Fibroblast of peridontal ligament (primary cell): ENCODE measurements at regions not wholly inside any gene's neighbourhood (a gene's known extent, or its start where the extent isn't known, plus 50 kb on each side); places are given as distances from the start of the nearest gene placed in this dataset.
"Not testable (repeated sequence)": the region's sequence is repeated elsewhere in the genome, so short reads cannot be mapped to it uniquely, and the experiment has no call there.

ENCODE experiments used
- DNase-seq: peaks from one replicate; pipeline ENCODE4 v3.0.0-alpha.2; 2010; ENCODE audit errors: extremely low read depth

GRCh38 chr16:51981725-51982124 lies 565.2 kb downstream of the TOX3 start:
- DNase-seq: no peak

- DNase-seq: not testable (repeated sequence)
Observed at GRCh38 chr16:51977506-51977905, 569.4 kb downstream of the TOX3 start.

DNA sequence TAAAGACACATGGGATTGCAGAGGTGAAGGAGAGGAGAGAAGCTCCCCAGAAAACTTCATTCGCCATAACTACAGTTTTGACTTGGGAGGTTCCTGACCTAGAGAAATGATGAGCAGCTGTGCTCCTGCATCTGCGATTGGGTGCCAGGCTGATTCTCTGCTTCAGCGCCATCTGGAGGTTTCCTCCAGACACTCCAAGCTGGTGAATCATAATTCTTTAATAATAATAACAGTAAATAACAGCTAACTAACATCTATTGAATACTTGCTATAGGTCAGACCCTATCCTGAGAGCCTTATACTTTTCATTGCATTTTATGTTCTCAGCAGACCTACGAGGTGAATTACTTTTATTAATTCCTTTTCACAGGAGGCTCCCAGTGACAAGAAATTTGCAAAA lies 575.8 kb downstream of the TOX3 start:
- DNase-seq: peak; percentile 19

- DNase-seq: peak; percentile 8
Observed at GRCh38 chr16:51968749-51969148, 578.2 kb downstream of the TOX3 start.

DNA sequence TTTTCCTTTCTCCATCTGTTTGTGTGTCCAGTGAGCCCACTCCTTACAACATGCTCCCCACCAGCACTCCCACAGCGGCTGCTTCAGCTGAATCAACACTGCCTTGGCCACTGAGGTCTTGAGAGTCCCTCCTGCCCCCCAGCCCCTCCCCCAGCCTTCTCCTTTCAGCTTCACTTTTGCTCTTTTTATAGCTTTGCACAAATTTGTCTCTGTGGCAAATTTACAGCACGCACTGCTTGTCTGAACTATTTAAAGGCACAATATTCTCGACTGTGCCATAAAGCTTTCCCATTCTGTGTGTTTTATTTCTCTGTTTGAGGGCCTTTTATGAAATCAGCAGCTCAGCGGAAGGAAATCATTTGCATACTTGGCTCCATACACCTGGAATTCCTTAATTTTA lies 579.3 kb downstream of the TOX3 start:
- DNase-seq: no peak

GRCh38 chr16:51960931-51961330 lies 586.0 kb downstream of the TOX3 start:
- no peak for DNase-seq

- no peak for DNase-seq
Observed at GRCh38 chr16:51953286-51953985, 593.5 kb downstream of the TOX3 start.

DNA sequence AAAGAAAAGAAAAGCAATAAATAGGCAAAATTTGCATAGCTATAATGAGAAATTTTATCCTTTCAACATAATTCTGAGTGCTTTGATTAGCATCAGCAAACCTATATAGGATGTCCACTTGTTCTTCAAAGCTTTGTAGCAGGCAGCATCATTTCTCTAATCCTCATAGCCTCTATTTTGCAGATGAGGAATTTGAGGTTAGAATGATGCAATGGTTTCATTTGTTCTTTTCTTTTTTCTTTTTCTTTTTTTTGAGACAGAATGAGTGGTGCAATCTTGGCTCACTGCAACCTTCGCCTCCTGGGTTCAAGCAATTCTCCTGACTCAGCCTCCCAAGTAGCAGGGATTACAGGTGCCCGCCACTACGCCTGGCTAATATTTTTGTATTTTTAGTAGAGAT lies 594.4 kb downstream of the TOX3 start:
- DNase-seq: peak; percentile 7

GRCh38 chr16:51951668-51952298 lies 595.2 kb downstream of the TOX3 start:
- no peak for DNase-seq

GRCh38 chr16:51950118-51950780 lies 596.7 kb downstream of the TOX3 start:
- no peak for DNase-seq

GRCh38 chr16:51949282-51949681 lies 597.7 kb downstream of the TOX3 start:
- no peak for DNase-seq

DNA sequence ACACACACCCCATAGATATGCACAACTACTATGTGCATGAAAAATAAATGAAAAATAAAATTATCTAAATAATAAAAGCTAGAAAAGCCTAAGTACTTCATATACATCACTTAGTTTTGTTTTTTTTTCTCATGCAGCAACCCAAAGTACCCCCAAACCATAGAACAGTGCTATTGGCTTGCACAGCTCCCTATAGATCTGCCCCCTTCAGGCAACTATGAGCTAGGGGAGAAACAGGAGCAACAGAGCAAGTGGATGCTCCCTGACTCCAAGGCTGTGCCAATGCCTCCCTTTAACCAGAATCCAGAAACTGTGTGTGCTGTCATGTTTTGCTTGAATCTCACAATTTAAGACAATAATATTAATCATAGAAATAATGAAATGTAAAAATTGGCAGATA lies 605.5 kb downstream of the TOX3 start:
- no peak for DNase-seq

GRCh38 chr16:51940183-51940582 lies 606.8 kb downstream of the TOX3 start:
- no peak for DNase-seq

DNA sequence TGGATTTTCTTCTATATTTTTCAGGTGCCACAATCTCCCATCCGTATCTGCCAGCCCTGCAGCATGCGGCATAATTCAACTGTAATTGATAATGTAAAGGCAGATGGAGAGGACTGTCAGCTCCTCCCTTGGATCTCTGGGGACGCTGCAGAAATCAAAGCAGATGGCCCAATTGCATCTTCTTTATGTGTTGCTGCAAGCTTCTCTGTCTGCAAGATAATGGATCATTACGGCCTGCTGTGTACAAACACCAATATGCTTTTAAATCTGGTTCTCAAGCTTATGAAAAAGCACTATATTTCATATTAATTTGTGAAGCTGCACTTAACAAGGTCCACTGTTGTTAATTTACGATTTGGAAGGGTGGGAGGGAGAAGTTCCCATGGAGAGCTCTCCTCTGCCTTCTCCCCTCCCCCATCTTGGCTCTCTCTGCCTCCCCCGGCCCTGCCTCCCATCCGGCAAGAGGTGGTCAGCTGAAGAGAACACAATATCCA lies 607.5 kb downstream of the TOX3 start:
- DNase-seq: no peak

GRCh38 chr16:51938861-51939260 lies 608.1 kb downstream of the TOX3 start:
- no peak for DNase-seq

DNA sequence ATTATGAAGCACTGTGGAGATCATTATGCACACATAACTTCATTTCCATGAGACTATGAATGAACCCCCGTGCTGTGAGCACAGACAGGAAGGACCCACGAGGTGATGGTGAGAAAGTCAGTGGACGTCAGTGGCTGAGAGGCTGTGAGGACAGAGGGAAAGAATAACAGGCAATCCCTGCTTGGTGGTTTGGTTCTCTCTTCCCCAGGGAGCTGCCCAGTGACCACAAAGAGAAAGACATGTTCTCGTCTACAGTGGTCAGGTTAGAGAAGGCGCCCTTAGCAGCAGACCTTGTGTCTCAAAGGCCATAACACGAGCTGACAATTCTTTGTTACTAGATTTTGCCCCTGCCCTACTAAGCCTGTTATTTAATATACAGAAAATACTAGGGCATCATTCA lies 609.2 kb downstream of the TOX3 start:
- DNase-seq: no peak

DNA sequence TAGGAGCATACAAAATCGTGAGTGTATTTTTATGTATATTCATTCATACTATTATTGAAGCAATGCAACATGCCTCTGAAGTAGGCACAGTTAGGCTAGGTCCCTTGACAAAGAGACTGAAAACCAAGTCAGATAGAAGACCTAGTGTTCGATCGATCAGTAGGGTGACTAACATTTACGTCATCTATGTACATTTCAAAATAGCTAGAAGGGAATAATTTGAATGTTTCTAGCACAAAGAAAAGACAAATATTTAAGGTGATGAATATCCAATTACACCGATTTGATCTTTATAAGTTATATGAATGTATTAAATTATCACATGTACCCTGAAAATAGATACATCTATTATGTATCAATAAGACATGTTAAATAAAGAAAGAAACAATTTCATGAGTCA lies 610.1 kb downstream of the TOX3 start:
- no peak for DNase-seq

DNA sequence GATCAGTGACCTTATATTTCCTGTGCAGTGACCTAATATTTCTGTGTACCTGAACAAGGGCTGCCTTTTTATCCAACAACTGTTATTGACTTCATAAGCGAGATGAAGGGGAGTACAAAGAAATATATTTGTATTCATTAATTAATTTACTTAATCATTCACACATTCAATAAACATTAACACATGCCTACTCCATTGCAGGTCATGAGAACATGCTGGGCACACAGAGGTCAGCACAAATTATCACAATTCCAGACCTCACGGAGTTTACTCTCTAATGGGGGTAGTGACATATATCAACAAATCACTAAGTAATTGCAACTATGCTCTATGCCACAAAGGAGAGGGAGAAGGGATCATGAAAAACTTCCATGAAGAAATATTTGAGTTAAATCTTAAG lies 614.6 kb downstream of the TOX3 start:
- DNase-seq: no peak

GRCh38 chr16:51931653-51932052 lies 615.3 kb downstream of the TOX3 start:
- no peak for DNase-seq

DNA sequence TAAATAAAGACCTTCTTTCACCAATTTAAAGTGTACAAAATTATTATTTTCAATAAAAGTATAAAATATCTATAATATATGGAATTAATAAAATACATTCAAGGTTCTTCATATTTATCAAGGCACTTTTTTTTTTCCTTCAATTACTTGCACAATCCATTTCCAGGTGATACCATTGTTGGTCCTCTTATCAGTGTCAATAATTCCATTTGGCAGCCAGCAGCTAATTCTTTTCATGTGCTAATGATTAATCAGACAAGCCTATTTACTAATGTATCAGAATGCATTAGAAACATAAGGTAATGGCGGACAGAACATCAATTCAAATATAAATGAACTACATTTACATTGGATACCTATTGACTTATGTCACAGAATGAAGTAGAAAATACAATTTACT lies 622.2 kb downstream of the TOX3 start:
- no peak for DNase-seq

GRCh38 chr16:51922476-51922875 lies 624.5 kb downstream of the TOX3 start:
- no peak for DNase-seq

DNA sequence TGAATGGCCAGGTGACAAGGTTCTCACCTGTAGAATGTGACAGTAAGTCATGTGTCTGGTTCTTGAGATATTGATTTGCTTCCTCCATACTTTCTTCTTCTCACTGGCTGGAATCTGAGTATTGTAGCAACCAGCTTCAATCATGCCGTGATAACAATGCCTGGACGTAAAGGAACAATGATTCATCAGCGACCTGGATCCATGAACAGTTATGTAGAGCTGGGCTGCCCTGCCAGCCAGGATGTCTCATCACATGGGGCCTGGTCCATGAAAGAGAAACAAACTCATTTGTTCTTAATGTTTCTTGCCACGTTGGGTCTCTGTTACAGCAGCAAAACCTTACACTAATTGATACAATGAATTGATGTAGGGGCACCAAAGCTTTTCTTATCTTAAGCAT lies 627.2 kb downstream of the TOX3 start:
- no peak for DNase-seq

DNA sequence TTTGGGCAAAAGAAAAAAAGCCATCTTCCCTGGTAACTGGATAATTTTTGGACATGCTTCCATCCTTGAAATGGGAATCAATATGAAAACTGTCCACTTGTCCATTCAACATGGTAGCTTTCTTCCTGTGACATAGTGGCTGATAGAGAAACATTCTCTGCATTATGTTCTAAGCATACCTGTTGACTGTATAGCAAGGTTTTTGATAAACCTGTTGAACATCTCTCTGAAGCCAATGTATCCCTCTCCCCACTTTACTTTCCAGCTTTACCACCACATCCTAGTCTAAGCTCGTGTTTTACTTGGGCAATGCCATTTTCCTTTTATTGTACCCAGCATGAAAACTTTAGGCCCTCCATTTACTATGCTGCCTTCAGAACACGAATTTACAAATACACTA lies 630.1 kb downstream of the TOX3 start:
- no peak for DNase-seq
